ENCODE measurements at regions not wholly inside any gene's neighbourhood (a gene's known extent, or its start where the extent isn't known, plus 50 kb on each side); places are given as distances from the start of the nearest gene placed in this dataset.

- no peak overlapping the region for H3K4me3 ChIP-seq
- no peak overlapping the region for H3K27ac ChIP-seq
- no peak for TF ChIP-seq CTCF (IDR thresholded peaks at IDR 0.05)
- no peak for DNase-seq (ENCODE audit: low spot score)
Measured at GRCh38 chr18:51666763-51667191, 469.3 kb upstream of the MEX3C start.

- no peak for DNase-seq (ENCODE audit: low spot score)
- no peak for TF ChIP-seq CTCF (IDR thresholded peaks at IDR 0.05)
- no peak overlapping the region for H3K4me3 ChIP-seq
- H3K27ac ChIP-seq, result no peak overlapping the region
Measured at GRCh38 chr18:51668101-51668500, 470.6 kb upstream of the MEX3C start.

- DNase-seq (ENCODE audit: low spot score), result no peak
- TF ChIP-seq CTCF (IDR thresholded peaks at IDR 0.05), result no peak
- Histone ChIP-seq H3K4me3 (no peak overlapping the region), H3K27ac (no peak overlapping the region)
Measured at GRCh38 chr18:51668607-51669006, 471.1 kb upstream of the MEX3C start.

GRCh38 chr18:51686590-51686989 is 489.1 kb upstream of the MEX3C start:
- TF ChIP-seq CTCF (IDR thresholded peaks at IDR 0.05), result no peak
- DNase-seq (ENCODE audit: low spot score), result no peak
- H3K4me3 ChIP-seq, result no peak overlapping the region
- H3K27ac ChIP-seq, result no peak overlapping the region

- no peak overlapping the region for H3K27ac ChIP-seq
- no peak for DNase-seq (ENCODE audit: low spot score)
- no peak overlapping the region for H3K4me3 ChIP-seq
- no peak for TF ChIP-seq CTCF (IDR thresholded peaks at IDR 0.05)
Measured at GRCh38 chr18:51687845-51688585, 490.5 kb upstream of the MEX3C start.

GRCh38 chr18:51692612-51693011 is 495.1 kb upstream of the MEX3C start:
- no peak for TF ChIP-seq CTCF (IDR thresholded peaks at IDR 0.05)
- no peak overlapping the region for H3K4me3 ChIP-seq

GRCh38 chr18:51711298-51711889 is 513.9 kb upstream of the MEX3C start:
- Histone ChIP-seq H3K4me3 (no peak overlapping the region), H3K27ac (no peak overlapping the region)
- no peak for TF ChIP-seq CTCF (IDR thresholded peaks at IDR 0.05)
- no peak for DNase-seq (ENCODE audit: low spot score)

More at GRCh38 chr18:51692612-51693011, 495.1 kb upstream of the MEX3C start:
- no peak for DNase-seq (ENCODE audit: low spot score)
- no peak overlapping the region for H3K27ac ChIP-seq

Measured in coronary artery (tissue), 2 donors.